Forelimb muscle (tissue), 1 donor: ENCODE measurements at regions not wholly inside any gene's neighbourhood (a gene's known extent, or its start where the extent isn't known, plus 50 kb on each side); places are given as distances from the start of the nearest gene placed in this dataset.
A peak's percentile ranks its signal among the peaks of the same experiment; 100 is the strongest.
"Not testable (repeated sequence)": the region's sequence is repeated elsewhere in the genome, so short reads cannot be mapped to it uniquely, and the experiment has no call there.

Experiments
- DNase-seq: peaks from one replicate; pipeline ENCODE4 v3.0.0-alpha.2; 2013; ENCODE audit warnings: low read depth

DNA sequence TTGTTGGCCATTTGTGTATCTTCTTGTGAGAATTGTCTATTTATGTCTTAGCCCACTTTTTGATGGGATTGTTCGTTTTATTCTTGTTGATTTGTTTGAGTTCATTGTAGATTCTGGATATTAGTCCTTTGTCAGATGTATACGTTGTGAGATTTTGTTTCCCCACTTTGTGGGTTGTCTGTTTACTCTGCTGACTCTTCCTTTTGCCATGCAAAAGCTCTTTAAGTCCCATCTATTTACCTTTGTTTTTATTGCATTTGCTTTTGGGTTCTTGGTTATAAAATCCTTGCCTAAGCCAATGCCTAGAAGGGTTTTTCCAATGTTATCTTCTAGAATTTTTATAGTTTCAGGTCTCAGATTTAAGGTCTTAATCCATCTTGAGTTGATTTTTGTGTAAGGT is 193.1 kb upstream of the STAC start:
- DNase-seq: not testable (repeated sequence)

GRCh38 chr3:36192901-36193300 is 187.4 kb upstream of the STAC start:
- DNase-seq: no peak

GRCh38 chr3:36193448-36193847 is 186.9 kb upstream of the STAC start:
- no peak for DNase-seq

DNA sequence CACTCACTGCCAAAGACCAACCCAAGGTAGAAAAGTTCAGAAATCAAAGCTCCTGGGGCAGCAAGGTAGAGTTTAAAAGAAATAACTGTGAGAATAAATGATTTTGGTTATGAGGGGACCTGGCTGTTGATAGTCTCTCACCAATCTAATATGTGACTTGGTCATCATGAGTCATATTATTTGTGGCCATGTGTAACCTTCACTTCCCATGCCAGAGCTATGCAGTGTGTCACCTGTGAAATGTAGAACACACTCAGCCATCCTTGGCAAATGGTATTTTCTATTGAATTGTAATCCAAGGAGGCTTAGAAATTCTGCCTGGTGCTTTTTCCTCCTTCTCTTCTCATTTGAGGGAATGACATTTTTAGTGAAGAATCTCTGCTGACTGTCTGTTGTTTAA is 184.2 kb upstream of the STAC start:
- no peak for DNase-seq

DNA sequence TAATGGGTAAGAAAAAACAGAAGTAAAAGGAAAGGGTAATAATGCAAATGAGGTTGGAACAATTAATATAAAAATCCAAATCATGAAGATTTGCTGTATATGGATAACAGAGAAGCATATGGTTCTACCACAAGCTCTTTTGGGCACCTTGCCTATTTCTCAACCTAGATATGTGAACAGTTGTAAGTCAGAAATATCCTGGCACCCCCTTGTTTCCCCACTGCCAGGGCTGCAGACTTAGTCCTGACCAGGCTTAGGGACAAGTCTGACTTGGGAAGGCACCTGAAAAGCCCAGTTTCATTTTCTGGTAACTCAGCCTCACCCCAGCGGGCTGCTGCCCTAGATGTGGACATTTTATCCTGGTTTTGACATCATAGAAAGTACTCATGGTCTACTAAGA is 183.2 kb upstream of the STAC start:
- no peak for DNase-seq

DNA sequence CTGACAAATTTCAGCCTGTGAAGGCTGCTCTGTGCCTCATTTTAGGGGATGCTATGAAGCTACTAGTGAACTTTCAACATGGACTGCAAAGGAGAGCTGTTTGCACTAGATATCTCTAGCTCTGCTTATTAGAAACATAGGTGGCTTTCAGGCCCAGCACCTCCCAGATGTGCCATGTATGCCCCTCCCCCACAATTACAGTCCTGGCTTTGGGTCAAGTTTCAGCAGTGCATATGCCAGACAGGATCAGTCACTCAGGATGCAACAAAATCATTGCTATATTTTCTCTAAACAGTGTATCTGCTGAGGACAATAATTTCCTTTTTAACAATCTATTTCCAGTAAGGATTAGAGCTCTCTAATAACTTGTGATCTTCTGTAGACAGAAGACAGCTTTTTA is 178.8 kb upstream of the STAC start:
- DNase-seq: no peak

- DNase-seq: no peak
Observed at GRCh38 chr3:36206956-36207580, 173.2 kb upstream of the STAC start.

- no peak for DNase-seq
Observed at GRCh38 chr3:36210840-36211651, 169.3 kb upstream of the STAC start.

DNA sequence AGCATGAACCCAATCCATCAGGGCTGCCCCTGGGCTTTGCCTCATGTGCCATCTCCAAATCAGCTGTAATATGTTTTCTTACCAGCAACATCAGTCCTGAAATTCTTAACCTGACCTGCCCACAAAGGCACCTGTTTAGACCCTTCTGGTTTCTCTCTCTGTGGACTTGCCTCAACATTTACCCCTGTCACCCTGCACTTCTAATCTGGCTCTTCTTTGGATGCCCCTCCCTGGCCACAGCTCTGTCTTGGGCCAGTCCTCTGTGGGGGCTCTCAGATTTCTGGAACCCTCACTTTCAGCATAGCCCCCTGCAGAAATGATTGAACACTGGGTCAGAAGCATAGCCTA is 168.7 kb upstream of the STAC start:
- DNase-seq: no peak

DNA sequence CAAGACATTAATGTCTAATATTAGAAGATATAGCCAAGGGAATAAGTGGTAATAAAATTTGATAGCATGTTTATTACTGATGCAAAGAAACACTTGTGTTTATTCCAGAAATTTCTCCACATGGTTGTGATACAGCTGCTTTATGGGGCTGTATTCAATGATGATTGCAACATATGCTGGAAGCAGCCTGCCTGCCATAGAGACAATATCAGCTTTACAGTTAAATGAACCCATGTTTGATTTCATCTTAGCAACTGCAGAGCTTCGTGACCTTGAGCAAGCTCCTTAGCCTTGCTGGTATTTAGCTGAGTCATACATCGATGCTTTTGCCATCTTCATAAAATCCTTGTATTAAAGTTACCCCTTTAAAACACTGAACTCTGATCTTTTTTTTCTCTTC is 168.1 kb upstream of the STAC start:
- DNase-seq: no peak

DNA sequence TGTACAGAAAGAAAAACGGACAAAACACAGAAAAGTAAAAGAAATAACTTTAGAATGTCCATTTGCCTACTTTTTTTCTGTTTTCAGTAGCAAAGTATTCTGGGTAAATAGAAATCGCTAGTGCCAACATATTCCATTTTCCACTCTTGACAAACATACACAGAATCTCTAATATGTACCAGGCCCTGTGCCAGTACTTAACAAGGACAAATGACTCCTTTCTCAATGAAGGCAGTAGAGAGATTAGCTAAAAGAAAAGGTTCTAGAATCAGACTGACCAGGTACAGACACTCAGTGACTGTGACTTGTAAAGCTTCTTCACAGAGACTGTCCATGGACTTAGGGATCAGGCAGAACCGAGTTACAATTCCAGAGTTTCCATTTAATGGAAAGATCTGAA is 165.8 kb upstream of the STAC start:
- DNase-seq: no peak

GRCh38 chr3:36215241-36215640 is 165.1 kb upstream of the STAC start:
- DNase-seq: no peak

DNA sequence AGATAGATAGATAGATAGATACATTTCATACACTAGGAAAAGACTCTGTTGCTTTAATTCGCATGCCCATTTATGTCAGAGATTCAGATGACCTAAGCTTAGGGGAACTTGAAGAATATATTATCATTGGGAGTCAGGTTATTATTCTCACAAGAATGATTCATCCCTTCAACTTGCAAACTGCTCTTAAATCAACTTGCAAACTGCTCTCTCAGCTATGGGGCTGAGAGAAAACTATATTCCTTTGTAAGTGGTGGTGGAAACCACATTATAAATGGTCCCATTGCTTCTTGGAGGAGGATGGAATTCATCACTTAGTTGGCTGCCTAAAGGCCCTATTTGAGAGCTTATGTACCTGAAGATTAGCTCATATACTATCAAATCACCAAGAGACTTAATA is 160.9 kb upstream of the STAC start:
- DNase-seq: no peak

DNA sequence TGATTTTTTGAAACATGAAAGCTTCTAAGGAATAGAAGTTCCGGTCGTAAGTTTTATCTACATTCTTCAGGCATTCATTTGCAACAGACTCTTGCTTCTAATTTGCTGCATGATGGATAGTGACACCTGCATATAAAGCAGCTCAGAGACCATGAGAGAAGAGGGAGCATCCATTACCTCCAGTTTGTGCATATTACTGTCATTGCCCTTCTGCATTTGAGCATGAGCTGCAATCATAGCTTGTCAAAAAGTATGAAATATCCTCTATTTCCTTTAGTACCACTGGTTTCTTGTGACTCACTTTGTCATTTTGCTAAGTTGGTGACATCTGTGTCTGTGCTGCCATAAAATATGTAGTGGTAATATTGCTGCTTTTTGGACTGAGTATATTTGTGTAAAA is 160.1 kb upstream of the STAC start:
- no peak for DNase-seq

GRCh38 chr3:36221975-36222374 is 158.3 kb upstream of the STAC start:
- no peak for DNase-seq

DNA sequence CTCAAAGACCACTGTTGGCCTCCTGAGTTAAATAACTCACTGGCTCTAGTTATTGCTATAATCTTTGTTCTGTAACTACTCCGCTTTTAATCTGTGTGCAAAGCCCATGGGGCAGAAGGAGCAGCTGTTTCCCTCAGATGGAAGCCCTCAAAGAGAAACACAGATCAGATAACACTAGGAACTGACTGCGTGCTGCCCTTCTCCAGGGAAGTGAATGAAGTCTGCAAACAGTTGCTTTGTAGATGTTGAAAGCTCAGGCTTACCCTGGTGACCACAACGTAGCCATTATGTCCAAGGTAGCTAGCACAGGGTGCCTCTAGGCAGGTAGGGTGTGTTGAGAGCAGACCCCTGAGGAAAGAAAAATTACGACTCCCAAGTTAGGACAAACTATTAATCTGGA is 152.3 kb upstream of the STAC start:
- DNase-seq: no peak

DNA sequence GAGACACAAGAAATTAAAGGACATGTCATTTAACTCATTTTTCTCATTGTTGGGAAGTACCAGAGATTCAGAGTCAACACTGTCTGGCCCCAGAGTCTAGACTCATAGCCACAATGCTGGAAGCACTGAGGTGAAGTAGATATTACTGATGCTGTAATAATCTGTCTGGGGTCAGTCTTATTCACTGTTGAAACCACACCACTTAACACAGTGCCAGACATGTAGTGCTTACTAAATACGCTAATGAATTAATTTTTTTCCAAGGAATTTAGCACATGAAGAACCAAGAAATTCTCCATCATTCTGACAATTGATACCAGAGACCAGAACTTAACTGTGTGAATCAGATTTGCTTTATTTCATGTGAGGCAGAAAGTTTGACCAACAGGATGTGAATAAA is 150.8 kb upstream of the STAC start:
- DNase-seq: no peak

DNA sequence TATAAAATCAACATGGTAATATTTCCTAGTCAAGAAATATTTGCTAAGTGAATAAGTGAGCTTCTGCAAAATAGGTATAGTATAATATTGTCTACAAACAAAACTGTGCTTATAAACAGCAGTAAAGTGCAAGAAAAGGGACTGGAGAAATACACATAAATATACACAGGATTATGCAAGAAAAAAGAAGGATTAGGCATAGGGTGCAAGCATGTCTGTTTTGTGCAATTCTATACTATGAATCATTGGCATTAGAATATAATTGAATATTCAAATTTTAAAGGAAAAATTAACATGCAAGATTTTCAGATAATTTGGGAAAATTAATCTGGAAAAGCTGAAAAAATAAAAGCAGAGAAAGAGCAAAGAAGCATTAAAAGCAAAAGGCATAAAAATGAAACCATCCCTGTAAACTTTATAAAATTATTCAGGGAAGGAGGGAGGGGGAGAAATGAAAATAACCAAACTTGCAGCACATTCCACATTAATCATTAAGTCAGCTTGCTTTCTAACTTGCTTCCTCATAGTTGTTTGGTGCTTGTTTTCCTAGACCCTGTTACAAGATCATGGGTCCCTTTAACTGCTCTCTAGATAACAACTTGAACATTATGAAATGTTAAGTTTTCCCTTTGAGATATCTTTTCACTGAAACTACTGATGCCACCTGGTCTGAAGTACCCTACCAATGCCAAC is 147.4 kb upstream of the STAC start:
- no peak for DNase-seq

- DNase-seq: no peak
Observed at GRCh38 chr3:36244728-36245127, 135.6 kb upstream of the STAC start.

DNA sequence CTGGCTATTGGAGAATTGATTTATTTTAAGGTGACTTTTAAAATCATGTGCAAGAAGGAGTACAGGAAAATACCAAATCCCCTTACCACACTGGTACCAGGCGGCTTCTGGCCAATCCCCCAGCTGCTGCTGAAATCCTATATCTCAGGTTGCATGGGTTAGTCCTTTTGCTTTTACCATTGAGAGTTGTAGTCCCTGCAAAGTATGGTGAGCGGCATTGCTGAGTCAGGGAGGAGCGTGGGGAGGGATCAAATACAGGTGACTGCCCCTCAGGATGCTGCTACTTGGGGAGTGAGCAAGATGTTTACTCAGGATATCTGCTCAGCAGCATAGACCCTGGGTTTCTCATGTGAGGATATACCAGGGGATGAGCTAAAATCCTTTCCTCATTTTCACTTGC is 131.9 kb upstream of the STAC start:
- no peak for DNase-seq

DNA sequence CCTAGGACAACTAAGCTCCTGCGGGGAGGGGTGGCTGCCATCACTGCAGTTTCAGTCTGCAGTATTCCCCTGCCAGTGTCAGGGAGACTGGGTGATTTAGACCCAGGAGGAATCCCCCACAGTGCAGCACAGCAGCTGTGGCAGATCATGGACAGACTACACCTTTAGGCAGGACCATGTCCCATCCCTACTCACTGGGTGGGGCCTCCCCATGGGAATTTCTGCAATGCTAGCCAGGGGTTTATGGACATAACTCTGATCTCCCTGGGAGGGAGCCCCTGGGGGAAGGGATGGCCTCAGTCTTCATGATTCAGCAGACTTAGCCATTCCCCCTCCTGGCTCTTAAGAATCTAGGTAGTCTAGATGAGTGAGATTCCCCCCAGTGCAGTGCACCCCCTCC is 130.1 kb upstream of the STAC start:
- DNase-seq: no peak

- DNase-seq: no peak
Observed at GRCh38 chr3:36257158-36257852, 123.0 kb upstream of the STAC start.

DNA sequence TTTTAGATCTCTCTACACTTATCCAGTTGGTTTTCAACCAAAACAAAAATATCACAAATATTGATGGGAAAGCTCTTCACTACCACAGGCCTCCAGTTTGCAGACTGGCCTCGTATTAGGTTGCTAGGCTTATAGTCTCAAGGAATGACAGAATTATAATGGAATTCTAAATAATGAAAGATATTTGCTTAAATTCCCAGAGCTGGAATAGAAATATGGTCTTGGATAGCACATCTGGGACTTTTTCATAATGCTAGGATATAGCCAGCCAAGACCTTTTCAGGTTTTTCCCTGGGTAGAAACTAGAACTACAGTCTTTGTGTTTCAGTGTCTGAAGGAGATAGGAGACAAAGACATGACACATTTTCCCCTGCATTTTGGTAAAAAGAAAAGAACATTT is 121.9 kb upstream of the STAC start:
- DNase-seq: peak; percentile 56
